ENCODE measurements at regions not wholly inside any gene's neighbourhood (a gene's known extent, or its start where the extent isn't known, plus 50 kb on each side); places are given as distances from the start of the nearest gene placed in this dataset.
"Not testable (repeated sequence)": the region's sequence is repeated elsewhere in the genome, so short reads cannot be mapped to it uniquely, and the experiment has no call there.

- no peak for DNase-seq
Measured at GRCh38 chr4:17234678-17235077, 277.2 kb downstream of the QDPR start.

- no peak for DNase-seq
Measured at GRCh38 chr4:17232566-17233253, 279.2 kb downstream of the QDPR start.

- not testable (repeated sequence) for DNase-seq
Measured at GRCh38 chr4:17231880-17232475, 279.9 kb downstream of the QDPR start.

GRCh38 chr4:17230727-17231126 is 281.2 kb downstream of the QDPR start:
- no peak for DNase-seq

- no peak for DNase-seq
Measured at GRCh38 chr4:17220816-17221215, 291.1 kb downstream of the QDPR start.

- no peak for DNase-seq
Measured at GRCh38 chr4:17218786-17219185, 293.1 kb downstream of the QDPR start.

- no peak for DNase-seq
Measured at GRCh38 chr4:17206829-17207801, 304.8 kb downstream of the QDPR start.

- no peak for DNase-seq
Measured at GRCh38 chr4:17204908-17205307, 306.5 kb upstream of the LDB2 start.

GRCh38 chr4:17203797-17204196 is 305.4 kb upstream of the LDB2 start:
- DNase-seq: no peak

GRCh38 chr4:17197070-17197469 is 298.6 kb upstream of the LDB2 start:
- no peak for DNase-seq

GRCh38 chr4:17195461-17196275 is 297.2 kb upstream of the LDB2 start:
- no peak for DNase-seq

GRCh38 chr4:17194586-17194985 is 296.1 kb upstream of the LDB2 start:
- no peak for DNase-seq

- DNase-seq: no peak
Measured at GRCh38 chr4:17189759-17190158, 291.3 kb upstream of the LDB2 start.

- no peak for DNase-seq
Measured at GRCh38 chr4:17189401-17189720, 290.9 kb upstream of the LDB2 start.

GRCh38 chr4:17188547-17189400 is 290.3 kb upstream of the LDB2 start:
- no peak for DNase-seq

- no peak for DNase-seq
Measured at GRCh38 chr4:17188125-17188524, 289.7 kb upstream of the LDB2 start.

GRCh38 chr4:17187003-17187402 is 288.6 kb upstream of the LDB2 start:
- DNase-seq: no peak

GRCh38 chr4:17182888-17183287 is 284.4 kb upstream of the LDB2 start:
- no peak for DNase-seq

- DNase-seq: no peak
Measured at GRCh38 chr4:17174751-17175150, 276.3 kb upstream of the LDB2 start.

GRCh38 chr4:17173300-17173699 is 274.9 kb upstream of the LDB2 start:
- no peak for DNase-seq

- DNase-seq: no peak
Measured at GRCh38 chr4:17170131-17170530, 271.7 kb upstream of the LDB2 start.

- no peak for DNase-seq
Measured at GRCh38 chr4:17169699-17170098, 271.3 kb upstream of the LDB2 start.
